Heart left ventricle (tissue), 13 donors: ENCODE measurements at regions not wholly inside any gene's neighbourhood (a gene's known extent, or its start where the extent isn't known, plus 50 kb on each side); places are given as distances from the start of the nearest gene placed in this dataset.

Experiments
- POLR2A ChIP-seq, 2 donors: fragments of 450-650 bp; IDR thresholded peaks; one replicate each; pipeline ENCODE4 v1.6.1; 2017; ENCODE audit warnings: antibody characterized with exemption in 2 of 2, mild to moderate bottlenecking in 2 of 2, moderate library complexity in 2 of 2
- TF ChIP-seq, protein P1 (sequence below), 12 donors: fragments of 200-600 bp; sonication (generic) in 4 of 12; IDR thresholded peaks; one replicate each; pipeline versions ENCODE4 v1.5.0 to v1.8.0; 2018 to 2022; ENCODE audit warnings: antibody characterized with exemption in 12 of 12, mild to moderate bottlenecking in 5 of 12
- donor health status: ischemic (EF 13 %, LVEDD 7.1; RV severe dilation, severe dysfunction).
- donor health status: DM: no; HTN: yes; CAD: no.
- donor health status: DM: no; HTN: no; CAD: no.
- donor health status: ischemic (EF 25% LVEDD 6.9; RV normal size, moderate dysfunction).
- donor health status: ischemic (EF 25% LVEDD 5.7; RV mildly dilated, moderate dysfunction).
- donor health status: ischemic (EF 35%, LVEDD 5.7; RV mildly dilated, moderate dysfunction).
- donor health status: nonischemic (EF 11% LVEDD 7.7; RV severe dilation, severe dysfunction).
- donor health status: DM: yes; HTN: yes; CAD: no.
- donor health status: PGD.
- donor health status: ischemic (EF 29% LVEDD 5.4; RV normal size, mild dysfunction).
- donor health status: nonischemic (EF 23%, LVEDD 6.1; RV moderate dilation, normal function).

DNA sequence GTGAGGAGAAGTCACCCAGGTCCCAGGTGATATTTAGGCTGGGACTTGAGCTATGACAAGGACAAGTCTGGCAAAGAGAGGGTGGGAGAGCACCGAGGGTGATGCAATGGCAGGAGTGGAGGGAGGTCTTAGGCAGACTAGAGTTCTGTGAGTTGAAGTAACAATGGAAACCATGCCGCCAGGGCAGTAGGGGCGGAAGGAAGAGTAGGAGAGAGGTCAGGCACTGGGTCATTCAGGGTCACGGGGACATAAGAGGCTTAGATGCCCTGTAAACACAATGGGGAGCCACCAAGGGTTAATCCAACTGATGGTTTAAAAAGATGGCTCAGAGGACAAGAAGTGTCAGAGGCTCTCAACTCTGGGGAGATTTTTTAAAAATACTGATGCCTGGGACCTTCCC is 199.7 kb upstream of the LRTM1 start:
- no peak for TF ChIP-seq POLR2A (IDR thresholded peaks at IDR 0.05)
- TF ChIP-seq, protein P1, sequence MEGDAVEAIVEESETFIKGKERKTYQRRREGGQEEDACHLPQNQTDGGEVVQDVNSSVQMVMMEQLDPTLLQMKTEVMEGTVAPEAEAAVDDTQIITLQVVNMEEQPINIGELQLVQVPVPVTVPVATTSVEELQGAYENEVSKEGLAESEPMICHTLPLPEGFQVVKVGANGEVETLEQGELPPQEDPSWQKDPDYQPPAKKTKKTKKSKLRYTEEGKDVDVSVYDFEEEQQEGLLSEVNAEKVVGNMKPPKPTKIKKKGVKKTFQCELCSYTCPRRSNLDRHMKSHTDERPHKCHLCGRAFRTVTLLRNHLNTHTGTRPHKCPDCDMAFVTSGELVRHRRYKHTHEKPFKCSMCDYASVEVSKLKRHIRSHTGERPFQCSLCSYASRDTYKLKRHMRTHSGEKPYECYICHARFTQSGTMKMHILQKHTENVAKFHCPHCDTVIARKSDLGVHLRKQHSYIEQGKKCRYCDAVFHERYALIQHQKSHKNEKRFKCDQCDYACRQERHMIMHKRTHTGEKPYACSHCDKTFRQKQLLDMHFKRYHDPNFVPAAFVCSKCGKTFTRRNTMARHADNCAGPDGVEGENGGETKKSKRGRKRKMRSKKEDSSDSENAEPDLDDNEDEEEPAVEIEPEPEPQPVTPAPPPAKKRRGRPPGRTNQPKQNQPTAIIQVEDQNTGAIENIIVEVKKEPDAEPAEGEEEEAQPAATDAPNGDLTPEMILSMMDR (IDR thresholded peaks at IDR 0.05): no peak
